ENCODE measurements at regions not wholly inside any gene's neighbourhood (a gene's known extent, or its start where the extent isn't known, plus 50 kb on each side); places are given as distances from the start of the nearest gene placed in this dataset.

DNA sequence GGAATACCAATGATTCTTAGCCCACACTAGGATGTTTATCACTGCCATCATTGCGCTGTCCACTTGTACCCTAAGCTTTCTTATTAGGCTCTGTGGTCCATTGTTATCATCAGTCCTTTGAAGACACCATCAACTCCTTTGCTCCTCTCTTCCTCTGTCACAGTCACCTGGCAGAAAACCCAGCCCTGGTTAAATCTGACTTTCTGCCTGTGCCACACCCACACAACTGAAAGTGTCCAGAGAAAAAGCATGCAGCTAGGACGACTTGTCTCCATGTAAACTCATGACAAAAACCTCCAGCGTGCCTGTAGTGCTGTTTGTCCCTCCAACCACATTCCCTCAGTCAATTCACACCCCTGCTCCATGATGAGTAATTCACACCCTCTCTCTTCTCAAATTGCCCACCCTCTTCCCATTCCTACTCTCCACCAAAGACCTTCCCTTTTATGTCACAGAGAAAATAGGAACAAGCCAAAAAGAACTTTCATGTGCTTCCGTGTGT, 297.4 kb upstream of the MGAT5 start:
- H3K4me1 ChIP-seq: no peaks in the 10 kb centered on the region
- ATAC-seq: no peak
- DNase-seq: no peak
- H3K4me3 ChIP-seq: no peak overlapping the region
- TF ChIP-seq, protein P1, sequence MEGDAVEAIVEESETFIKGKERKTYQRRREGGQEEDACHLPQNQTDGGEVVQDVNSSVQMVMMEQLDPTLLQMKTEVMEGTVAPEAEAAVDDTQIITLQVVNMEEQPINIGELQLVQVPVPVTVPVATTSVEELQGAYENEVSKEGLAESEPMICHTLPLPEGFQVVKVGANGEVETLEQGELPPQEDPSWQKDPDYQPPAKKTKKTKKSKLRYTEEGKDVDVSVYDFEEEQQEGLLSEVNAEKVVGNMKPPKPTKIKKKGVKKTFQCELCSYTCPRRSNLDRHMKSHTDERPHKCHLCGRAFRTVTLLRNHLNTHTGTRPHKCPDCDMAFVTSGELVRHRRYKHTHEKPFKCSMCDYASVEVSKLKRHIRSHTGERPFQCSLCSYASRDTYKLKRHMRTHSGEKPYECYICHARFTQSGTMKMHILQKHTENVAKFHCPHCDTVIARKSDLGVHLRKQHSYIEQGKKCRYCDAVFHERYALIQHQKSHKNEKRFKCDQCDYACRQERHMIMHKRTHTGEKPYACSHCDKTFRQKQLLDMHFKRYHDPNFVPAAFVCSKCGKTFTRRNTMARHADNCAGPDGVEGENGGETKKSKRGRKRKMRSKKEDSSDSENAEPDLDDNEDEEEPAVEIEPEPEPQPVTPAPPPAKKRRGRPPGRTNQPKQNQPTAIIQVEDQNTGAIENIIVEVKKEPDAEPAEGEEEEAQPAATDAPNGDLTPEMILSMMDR (IDR thresholded peaks at IDR 0.05): no peak
- no peaks in the 10 kb centered on the region for H3K36me3 ChIP-seq
- intact Hi-C loops (cut with DNase I): no loop called here
- no peaks in the 10 kb centered on the region for H3K9me3 ChIP-seq
- no peak overlapping the region for H3K27ac ChIP-seq
- H3K27me3 ChIP-seq: no peaks in the 10 kb centered on the region

DNA sequence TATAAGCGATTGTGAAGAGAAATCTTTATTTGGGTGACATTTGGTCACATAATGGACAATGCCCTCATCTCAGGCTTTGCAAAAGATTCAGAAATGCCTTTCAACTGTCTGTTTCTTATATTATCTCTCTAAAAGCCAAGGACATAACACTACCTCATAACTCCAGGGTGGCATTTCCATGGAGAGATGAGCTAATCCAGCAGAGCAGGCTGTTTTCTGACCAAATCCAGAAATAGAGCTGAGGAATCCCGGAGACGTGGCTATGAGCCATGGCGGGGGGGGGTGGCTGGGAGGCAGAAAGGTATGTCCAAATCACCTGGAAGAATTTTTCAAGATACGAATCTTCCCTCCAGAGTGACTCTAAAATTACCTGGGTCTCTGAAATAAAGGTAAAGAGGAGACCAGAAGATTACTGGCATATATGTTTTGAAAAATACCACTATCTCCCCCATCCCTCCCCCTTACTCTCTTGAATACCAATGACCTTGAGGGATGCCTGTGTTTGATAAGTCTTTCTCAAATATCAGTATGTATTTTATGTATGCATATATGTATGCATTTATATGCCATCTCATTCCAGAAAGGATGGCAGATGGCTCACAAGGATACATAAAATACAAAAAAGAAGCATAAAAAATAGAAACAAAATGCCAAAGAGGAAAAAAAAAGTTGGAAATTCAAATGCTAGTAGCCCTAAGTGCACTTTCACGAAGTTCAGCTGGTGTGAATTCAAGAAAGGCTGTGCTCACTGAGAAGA, 296.0 kb upstream of the MGAT5 start:
- ATAC-seq (no peak), DNase-seq (no peak)
- no peak overlapping the region for H3K27ac ChIP-seq
- no peaks in the 10 kb centered on the region for H3K36me3 ChIP-seq
- H3K27me3 ChIP-seq: no peaks in the 10 kb centered on the region
- H3K4me3 ChIP-seq: no peak overlapping the region
- TF ChIP-seq, protein P1 (IDR thresholded peaks at IDR 0.05): no peak
- H3K4me1 ChIP-seq: no peaks in the 10 kb centered on the region
- no peaks in the 10 kb centered on the region for H3K9me3 ChIP-seq
- intact Hi-C loops (cut with DNase I): no loop called here

DNA sequence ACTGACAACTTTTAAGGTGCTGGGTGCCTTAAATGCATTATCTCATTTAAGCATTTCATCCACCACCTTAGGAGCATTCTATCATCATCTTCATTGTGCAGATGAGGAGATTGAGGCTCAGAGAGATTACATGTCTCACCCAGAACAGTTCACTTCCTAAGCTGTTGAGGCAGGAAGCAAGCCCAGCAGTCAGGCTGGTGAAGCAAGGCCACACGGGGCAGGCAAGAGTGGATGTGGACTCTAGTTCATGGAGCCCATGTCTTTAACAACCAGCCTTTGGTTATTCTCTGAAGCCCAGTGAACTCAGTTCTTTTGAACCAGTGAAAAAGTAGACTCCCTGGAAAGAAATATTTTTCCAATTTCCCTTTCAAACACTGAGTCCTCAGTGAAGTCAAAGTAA, 294.8 kb upstream of the MGAT5 start:
- ATAC-seq (no peak), DNase-seq (no peak)
- TF ChIP-seq, protein P1 (IDR thresholded peaks at IDR 0.05): no peak
- intact Hi-C loops (cut with DNase I): no loop called here
- no peaks in the 10 kb centered on the region for H3K27me3 ChIP-seq
- H3K4me1 ChIP-seq: no peaks in the 10 kb centered on the region
- H3K4me3 ChIP-seq: no peak overlapping the region
- no peaks in the 10 kb centered on the region for H3K9me3 ChIP-seq
- H3K27ac ChIP-seq: no peak overlapping the region
- no peaks in the 10 kb centered on the region for H3K36me3 ChIP-seq

DNA sequence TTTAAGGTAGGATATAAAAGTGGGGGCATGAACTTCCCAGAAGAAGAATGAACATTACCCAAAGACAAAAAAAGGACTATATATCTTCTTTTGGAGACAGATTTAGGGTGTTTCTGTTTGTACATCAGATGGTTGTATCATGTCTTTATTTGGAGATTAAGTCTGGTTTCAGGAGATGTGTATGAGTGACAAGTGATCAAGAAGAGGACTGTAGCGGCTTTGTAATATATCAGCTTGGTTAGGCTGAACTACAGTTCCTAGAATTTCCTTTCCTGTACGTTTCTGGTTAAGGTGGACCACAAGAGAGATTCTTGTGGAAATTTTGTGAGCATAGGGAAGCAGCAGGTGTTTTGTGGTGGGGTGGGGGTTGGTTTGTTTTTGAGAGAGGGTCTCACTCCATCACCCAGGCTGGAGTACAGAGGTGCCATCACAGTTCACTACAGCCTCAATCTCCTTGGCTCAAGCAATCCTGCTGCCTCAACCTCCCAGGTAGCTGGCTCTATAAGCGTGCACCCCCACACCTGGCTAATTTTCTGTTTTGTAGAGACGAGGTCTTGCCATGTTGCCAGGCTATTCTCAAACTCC, 287.1 kb upstream of the MGAT5 start:
- DNase-seq (no peak), ATAC-seq (no peak)
- Histone ChIP-seq H3K27me3 (no peaks in the 10 kb centered on the region), H3K27ac (no peak overlapping the region), H3K9me3 (no peaks in the 10 kb centered on the region), H3K4me3 (no peak overlapping the region), H3K36me3 (no peaks in the 10 kb centered on the region), H3K4me1 (no peaks in the 10 kb centered on the region)
- intact Hi-C loops (cut with DNase I): no loop called here
- TF ChIP-seq, protein P1 (IDR thresholded peaks at IDR 0.05): no peak

DNA sequence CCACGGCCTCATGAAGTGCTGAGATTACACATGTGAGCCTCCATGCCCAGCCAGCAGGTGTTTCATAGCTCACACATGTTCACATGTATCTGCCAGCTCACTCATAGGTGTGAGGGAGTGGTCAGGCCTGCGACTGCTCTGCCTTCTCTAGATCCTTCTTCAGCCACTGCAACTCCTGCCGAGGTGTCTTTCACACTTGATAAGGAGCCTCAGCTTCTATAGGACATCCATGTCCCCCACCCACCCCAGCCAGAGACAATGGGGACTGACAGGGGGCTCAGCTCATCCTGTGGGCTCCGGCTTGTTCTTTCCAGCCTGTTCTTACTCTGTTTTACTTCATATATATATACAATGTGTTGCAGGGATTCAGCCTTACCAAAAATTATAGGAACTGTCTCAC, 286.5 kb upstream of the MGAT5 start:
- intact Hi-C loops (cut with DNase I): no loop called here
- ATAC-seq (no peak), DNase-seq (no peak)
- no peaks in the 10 kb centered on the region for H3K36me3 ChIP-seq
- no peaks in the 10 kb centered on the region for H3K4me1 ChIP-seq
- TF ChIP-seq, protein P1 (IDR thresholded peaks at IDR 0.05): no peak
- H3K27me3 ChIP-seq: no peaks in the 10 kb centered on the region
- no peak overlapping the region for H3K4me3 ChIP-seq
- no peak overlapping the region for H3K27ac ChIP-seq
- H3K9me3 ChIP-seq: no peaks in the 10 kb centered on the region
